BLaER1 (cell line): ENCODE measurements at regions not wholly inside any gene's neighbourhood (a gene's known extent, or its start where the extent isn't known, plus 50 kb on each side); places are given as distances from the start of the nearest gene placed in this dataset.
"Not testable (repeated sequence)": the region's sequence is repeated elsewhere in the genome, so short reads cannot be mapped to it uniquely, and the experiment has no call there.

Source experiments
- H3K27ac ChIP-seq: shearing (Covaris generic); formaldehyde crosslinking; 2 replicates; pipeline ENCODE4 v1.8.1; 2022
- H3K27me3 ChIP-seq: shearing (Covaris generic); formaldehyde crosslinking; 2 replicates; pipeline ENCODE4 v1.8.1; 2022
- H3K36me3 ChIP-seq: shearing (Covaris generic); formaldehyde crosslinking; 2 replicates; pipeline ENCODE4 v1.8.1; 2022
- H3K4me1 ChIP-seq: shearing (Covaris generic); formaldehyde crosslinking; 2 replicates; pipeline ENCODE4 v1.8.1; 2022
- H3K4me2 ChIP-seq: shearing (Covaris generic); formaldehyde crosslinking; 2 replicates; pipeline ENCODE4 v1.8.1; 2022
- H3K4me3 ChIP-seq: shearing (Covaris generic); formaldehyde crosslinking; 2 replicates; pipeline ENCODE4 v1.8.1; 2022
- H3K9ac ChIP-seq: shearing (Covaris generic); formaldehyde crosslinking; 2 replicates; pipeline ENCODE4 v1.8.1; 2022
- H3K9me3 ChIP-seq: shearing (Covaris generic); formaldehyde crosslinking; 2 replicates; pipeline ENCODE4 v1.8.1; 2022
- H4K20me1 ChIP-seq: shearing (Covaris generic); formaldehyde crosslinking; 2 replicates; pipeline ENCODE4 v1.8.1; 2022
- Cebpa-rat ChIP-seq: shearing (Covaris generic); IDR thresholded peaks from 2 replicates; pipeline ENCODE4 v1.8.1; 2022

DNA sequence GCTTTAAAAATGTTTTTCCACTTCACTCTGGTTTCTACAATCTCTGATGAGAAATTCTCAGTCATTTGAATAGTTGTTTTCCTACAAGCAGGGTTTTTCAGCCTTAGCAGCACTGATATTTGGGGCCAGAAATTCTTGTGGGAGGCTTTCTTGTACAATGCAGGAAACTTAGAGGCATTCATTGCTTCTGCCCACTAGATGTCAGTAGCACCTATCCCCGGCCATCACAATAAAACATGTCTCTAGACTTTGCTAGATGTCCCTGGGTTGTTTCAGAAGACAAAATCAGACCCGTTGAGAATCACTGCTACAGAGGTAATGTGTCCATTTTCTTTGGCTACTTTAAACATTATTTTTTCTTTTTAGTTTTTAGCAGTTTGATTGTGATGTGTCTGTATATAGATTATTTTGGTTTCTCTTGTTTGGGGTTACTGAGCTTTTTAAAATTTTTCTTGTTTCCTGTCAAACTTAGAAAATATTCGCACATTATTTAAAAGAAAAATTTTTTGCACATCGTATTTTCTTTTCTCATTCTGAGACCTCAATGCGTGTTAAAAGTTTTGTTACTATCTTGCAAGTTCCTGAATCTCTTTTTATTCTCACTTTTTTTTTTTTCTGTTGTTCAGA, 60.8 kb upstream of the CCDC179 start:
- no peaks in the 10 kb centered on the region for H3K36me3 ChIP-seq
- H3K4me3 ChIP-seq: no peak overlapping the region
- no peak overlapping the region for H3K27ac ChIP-seq
- H3K4me2 ChIP-seq: no peak overlapping the region
- H4K20me1 ChIP-seq: no peaks in the 10 kb centered on the region
- H3K9ac ChIP-seq: no peak overlapping the region
- no peaks in the 10 kb centered on the region for H3K27me3 ChIP-seq
- H3K9me3 ChIP-seq: no peaks in the 10 kb centered on the region
- peaks cover 11% of the 10 kb centered on the region for H3K4me1 ChIP-seq
- TF ChIP-seq Cebpa-rat: no peak

DNA sequence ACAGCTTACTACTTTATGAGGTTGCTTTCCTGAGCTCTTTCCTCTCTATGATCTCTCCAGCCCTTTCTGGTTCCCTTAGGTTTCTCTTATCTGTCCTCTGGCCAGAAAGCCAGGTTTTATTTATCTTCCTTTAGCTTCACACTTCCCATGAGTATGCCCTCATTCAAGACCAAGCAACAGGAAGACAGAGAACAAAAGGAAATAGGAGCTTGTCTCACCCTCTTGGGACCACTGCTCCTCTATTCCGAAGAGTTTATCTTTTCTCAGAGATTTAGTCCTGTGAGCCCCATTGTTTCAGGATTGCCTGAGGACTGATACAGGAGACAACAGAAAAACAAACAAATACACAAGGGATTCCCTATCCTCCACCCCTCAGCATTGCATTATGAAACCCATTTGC, 62.4 kb upstream of the CCDC179 start:
- no peak overlapping the region for H3K27ac ChIP-seq
- H3K36me3 ChIP-seq: no peaks in the 10 kb centered on the region
- no peaks in the 10 kb centered on the region for H4K20me1 ChIP-seq
- H3K4me3 ChIP-seq: no peak overlapping the region
- no peak for TF ChIP-seq Cebpa-rat
- no peak overlapping the region for H3K9ac ChIP-seq
- peaks cover 11% of the 10 kb centered on the region for H3K4me1 ChIP-seq
- H3K4me2 ChIP-seq: no peak overlapping the region
- H3K27me3 ChIP-seq: no peaks in the 10 kb centered on the region
- no peaks in the 10 kb centered on the region for H3K9me3 ChIP-seq

DNA sequence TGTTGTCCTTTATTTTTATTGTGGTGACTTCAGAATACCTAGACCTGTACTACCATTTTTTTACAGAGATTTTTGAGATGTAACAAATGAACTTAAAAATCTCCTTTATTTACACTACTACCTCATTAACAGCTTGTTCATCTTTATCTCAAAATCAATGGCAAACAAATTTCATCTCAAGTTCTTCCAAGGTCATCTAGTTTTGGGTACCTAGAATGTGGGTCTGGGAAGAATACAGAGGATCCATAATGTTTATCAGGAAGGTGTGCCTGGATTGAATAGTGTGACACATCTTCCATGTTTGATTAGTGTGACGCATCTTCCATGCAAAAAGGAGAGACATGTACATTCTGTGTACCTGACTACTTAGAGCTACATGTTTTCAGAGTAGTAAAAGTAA, 63.3 kb upstream of the CCDC179 start:
- Histone ChIP-seq H3K9me3 (no peaks in the 10 kb centered on the region), H3K4me1 (peaks cover 11% of the 10 kb centered on the region), H3K27ac (no peak overlapping the region), H3K4me3 (no peak overlapping the region), H4K20me1 (no peaks in the 10 kb centered on the region), H3K9ac (no peak overlapping the region), H3K36me3 (no peaks in the 10 kb centered on the region), H3K4me2 (no peak overlapping the region), H3K27me3 (no peaks in the 10 kb centered on the region)
- no peak for TF ChIP-seq Cebpa-rat

DNA sequence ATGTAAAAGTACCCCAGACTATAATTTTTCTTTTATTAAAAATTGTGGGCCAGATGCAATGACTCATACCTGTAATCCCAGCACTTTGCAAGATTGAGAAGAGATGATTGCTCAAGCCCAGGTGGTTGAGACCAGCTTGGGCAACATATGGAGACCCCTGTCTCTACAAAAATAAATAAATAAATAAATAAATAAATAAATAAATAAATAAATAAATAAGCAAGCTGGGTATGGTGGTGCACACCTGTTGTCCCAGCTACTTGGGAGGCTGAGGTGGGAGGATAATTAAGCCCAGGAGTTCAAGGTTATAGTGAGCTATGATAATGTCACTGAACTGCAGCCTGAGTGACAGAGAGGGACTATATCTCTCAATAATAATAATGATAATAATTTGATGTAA, 66.1 kb upstream of the CCDC179 start:
- H3K36me3 ChIP-seq: no peaks in the 10 kb centered on the region
- no peak overlapping the region for H3K4me2 ChIP-seq
- H3K4me3 ChIP-seq: no peak overlapping the region
- no peak overlapping the region for H3K9ac ChIP-seq
- no peaks in the 10 kb centered on the region for H3K4me1 ChIP-seq
- H4K20me1 ChIP-seq: no peaks in the 10 kb centered on the region
- H3K27me3 ChIP-seq: no peaks in the 10 kb centered on the region
- no peaks in the 10 kb centered on the region for H3K9me3 ChIP-seq
- no peak overlapping the region for H3K27ac ChIP-seq
- TF ChIP-seq Cebpa-rat: no peak

DNA sequence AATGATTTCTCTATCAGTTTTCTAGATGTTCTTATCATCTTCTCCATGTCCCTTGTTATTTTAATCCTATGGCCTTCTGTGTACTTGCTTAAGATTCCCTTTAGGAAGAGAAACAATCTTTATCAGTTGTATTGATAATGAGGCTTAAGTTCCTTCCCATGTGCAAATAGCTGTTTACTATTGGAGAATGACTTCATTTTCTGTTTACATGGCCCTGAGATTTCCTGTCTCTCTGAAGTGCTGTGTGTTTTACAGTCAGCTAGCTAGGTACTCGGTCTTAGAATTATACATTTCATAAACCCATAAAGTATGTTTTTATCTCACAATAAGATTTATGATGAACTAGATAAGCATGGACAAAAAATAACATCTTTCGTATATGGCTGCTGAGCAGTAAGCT, 67.5 kb upstream of the CCDC179 start:
- no peak for TF ChIP-seq Cebpa-rat
- H3K4me2 ChIP-seq: no peak overlapping the region
- H3K4me3 ChIP-seq: no peak overlapping the region
- no peaks in the 10 kb centered on the region for H4K20me1 ChIP-seq
- H3K9me3 ChIP-seq: no peaks in the 10 kb centered on the region
- H3K27me3 ChIP-seq: no peaks in the 10 kb centered on the region
- H3K27ac ChIP-seq: no peak overlapping the region
- no peaks in the 10 kb centered on the region for H3K4me1 ChIP-seq
- H3K9ac ChIP-seq: no peak overlapping the region
- no peaks in the 10 kb centered on the region for H3K36me3 ChIP-seq

DNA sequence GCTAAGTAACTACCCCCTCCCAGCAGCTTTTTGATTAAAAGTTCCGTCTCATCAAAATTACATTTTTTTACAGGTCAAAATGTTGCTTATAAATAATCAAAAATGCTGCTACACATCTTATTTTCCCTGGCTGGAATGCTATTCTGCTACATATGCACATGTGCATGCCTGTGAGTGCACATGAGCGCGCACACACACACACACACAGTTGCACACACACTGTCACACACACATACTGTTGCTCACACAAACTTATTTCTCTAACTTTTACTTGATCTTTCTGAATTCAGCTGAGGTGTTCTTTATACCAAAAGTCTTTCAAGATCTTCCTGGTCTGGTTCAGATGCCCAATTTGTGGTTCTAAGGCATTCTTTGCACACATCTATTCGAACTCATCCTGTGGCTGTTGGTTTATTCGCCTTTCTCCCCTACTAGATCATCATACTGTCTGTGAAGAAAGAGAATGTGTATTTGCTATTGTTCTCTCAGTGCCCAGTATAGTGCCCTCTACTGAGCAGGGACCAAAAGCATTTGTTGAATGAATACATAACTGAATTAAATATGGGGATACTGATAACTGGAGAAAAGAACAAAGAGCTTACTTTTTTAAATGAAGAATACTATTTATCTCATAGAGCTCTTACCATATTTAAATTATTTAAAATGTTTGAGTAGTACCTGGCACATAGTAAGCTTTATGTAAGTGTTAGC, 68.1 kb upstream of the CCDC179 start:
- H3K36me3 ChIP-seq: no peaks in the 10 kb centered on the region
- no peak overlapping the region for H3K4me3 ChIP-seq
- H3K4me1 ChIP-seq: no peaks in the 10 kb centered on the region
- H3K4me2 ChIP-seq: no peak overlapping the region
- TF ChIP-seq Cebpa-rat: no peak
- H3K27ac ChIP-seq: no peak overlapping the region
- H3K9ac ChIP-seq: no peak overlapping the region
- no peaks in the 10 kb centered on the region for H3K9me3 ChIP-seq
- H3K27me3 ChIP-seq: no peaks in the 10 kb centered on the region
- H4K20me1 ChIP-seq: no peaks in the 10 kb centered on the region

DNA sequence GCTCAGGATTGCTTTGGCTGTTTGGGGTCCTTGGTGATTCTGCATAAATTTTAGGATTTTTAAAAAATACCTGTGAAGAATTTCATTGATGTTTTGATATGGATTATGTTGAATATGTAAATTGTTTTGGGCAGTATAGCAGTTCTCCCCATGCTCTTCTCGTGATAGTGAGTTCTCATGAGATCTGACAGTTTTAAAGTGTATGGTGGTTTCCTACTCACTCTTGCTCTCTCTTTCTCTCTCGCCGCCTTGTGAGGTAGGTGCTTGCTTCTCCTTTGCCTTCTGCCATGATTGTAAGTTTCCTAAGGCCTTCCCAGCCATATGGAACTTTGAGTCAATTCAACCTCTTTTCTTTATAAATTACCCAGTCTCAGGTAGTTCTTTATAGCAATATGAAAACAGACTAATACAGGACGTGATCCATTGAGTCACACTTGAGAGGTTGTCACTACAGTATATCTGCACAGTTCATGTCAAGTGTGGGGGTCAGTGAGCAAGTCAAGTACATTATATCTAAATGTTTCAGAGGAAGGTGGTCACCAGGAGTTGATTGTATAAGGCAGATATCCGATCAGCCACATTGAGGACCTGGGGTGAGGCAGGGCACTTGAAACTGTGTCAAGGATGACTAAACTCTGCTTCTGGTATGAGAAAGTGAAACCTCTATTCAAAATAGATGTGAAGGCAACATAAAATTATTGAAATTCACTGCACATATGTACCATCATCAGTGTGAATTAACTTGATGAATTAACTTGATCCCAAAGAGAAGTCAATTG, 70.7 kb upstream of the CCDC179 start:
- Histone ChIP-seq H3K4me3 (no peak overlapping the region), H3K36me3 (no peaks in the 10 kb centered on the region), H3K27ac (no peak overlapping the region), H3K9me3 (no peaks in the 10 kb centered on the region), H4K20me1 (no peaks in the 10 kb centered on the region), H3K9ac (no peak overlapping the region), H3K4me2 (no peak overlapping the region), H3K27me3 (no peaks in the 10 kb centered on the region), H3K4me1 (no peaks in the 10 kb centered on the region)
- TF ChIP-seq Cebpa-rat: no peak

DNA sequence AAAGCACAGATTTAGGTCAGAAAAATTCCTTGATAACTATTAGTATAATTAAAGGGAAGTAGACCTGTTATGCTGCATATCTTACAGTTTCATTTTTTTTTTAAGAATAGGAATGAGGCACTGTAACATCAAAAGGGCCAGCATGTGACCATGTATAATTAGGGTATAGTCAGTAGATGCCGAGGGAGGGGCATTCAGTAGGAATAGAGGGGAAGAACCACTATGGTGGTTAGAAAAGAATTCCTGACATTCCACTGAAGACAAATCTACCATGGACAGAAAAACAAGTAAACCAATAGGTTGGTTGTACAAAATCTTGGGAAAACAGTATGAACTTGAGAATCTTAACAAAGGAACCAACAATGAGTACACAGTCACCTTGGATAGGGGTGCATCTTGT, 78.4 kb upstream of the CCDC179 start:
- no peaks in the 10 kb centered on the region for H4K20me1 ChIP-seq
- no peak overlapping the region for H3K27ac ChIP-seq
- H3K4me3 ChIP-seq: no peak overlapping the region
- H3K4me1 ChIP-seq: no peaks in the 10 kb centered on the region
- H3K27me3 ChIP-seq: no peaks in the 10 kb centered on the region
- no peak for TF ChIP-seq Cebpa-rat
- no peaks in the 10 kb centered on the region for H3K36me3 ChIP-seq
- no peak overlapping the region for H3K4me2 ChIP-seq
- H3K9me3 ChIP-seq: peaks cover 7% of the 10 kb centered on the region; the same call in 1 of the 2 replicates
- no peak overlapping the region for H3K9ac ChIP-seq

DNA sequence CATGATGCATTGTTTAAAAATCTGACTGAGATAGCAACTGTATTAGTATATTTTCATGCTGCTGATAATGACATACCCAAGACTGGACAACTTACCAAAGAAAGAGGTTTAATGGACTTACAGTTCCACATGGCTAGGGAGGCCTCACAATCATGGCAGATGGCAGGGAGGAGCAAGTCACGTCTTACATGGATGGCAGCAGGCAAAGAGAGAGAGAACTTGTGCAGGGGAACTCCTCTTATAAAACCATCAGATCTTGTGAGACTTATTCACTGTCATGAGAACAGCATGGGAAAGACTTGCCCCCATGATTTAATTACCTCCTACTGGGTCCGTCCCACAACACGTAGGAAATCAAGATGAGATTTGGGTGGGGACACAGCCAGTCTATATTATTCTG, 81.3 kb upstream of the CCDC179 start:
- H3K4me3 ChIP-seq, H3K4me1 ChIP-seq, H3K27me3 ChIP-seq, H3K4me2 ChIP-seq, H3K9ac ChIP-seq, H3K9me3 ChIP-seq, H3K36me3 ChIP-seq, H3K27ac ChIP-seq, H4K20me1 ChIP-seq: not testable (repeated sequence)

DNA sequence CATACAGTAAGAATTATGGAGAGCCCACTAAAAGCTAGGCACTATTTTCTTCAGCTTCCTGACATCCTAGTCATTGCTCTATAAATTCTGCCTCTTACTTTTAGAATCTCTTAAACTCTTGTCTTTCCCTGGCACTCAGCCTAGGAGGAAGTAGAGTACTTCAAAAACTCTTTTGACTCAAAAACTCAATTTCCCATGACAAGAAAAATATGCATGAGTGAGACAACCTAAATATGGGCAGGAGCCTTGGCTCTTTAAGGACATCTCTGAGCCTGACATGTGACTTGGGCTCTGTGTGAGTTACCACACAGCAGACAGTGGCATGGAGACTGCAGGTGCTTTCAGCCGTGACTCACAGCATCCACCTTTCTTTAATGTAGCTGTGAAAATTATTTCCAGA, 97.5 kb upstream of the CCDC179 start:
- H3K4me2 ChIP-seq: no peak overlapping the region
- H4K20me1 ChIP-seq: no peaks in the 10 kb centered on the region

More for the DNA sequence above, 97.5 kb upstream of the CCDC179 start:
- no peaks in the 10 kb centered on the region for H3K4me1 ChIP-seq
- H3K9ac ChIP-seq: no peak overlapping the region
- H3K27ac ChIP-seq: no peak overlapping the region
- no peaks in the 10 kb centered on the region for H3K9me3 ChIP-seq
- no peak overlapping the region for H3K4me3 ChIP-seq
- TF ChIP-seq Cebpa-rat: no peak
- H3K36me3 ChIP-seq: no peaks in the 10 kb centered on the region
- H3K27me3 ChIP-seq: no peaks in the 10 kb centered on the region
